WTC11 (cell line): ENCODE measurements at regions not wholly inside any gene's neighbourhood (a gene's known extent, or its start where the extent isn't known, plus 50 kb on each side); places are given as distances from the start of the nearest gene placed in this dataset.

Experiments used
- ATAC-seq: fragments of 200-7000 bp; cut with Tn5 transposase; 2 replicates; pipeline ENCODE4 v1.10.0; 2021; ENCODE audit warnings: mild to moderate bottlenecking, moderate library complexity
- CTCF ChIA-PET: fragments of 300-600 bp; sonication (Branson Sonifier 250); formaldehyde crosslinking; loops from one replicate; lab custom pipeline; 2021; ENCODE audit warnings: antibody characterized with exemption; lab: Charles Lee
- POLR2A ChIA-PET: fragments of 350-600 bp; sonication (Branson Sonifier 250); formaldehyde crosslinking; loops from one replicate; lab custom pipeline; 2021; ENCODE audit warnings: antibody characterized with exemption; lab: Charles Lee
- DNase-seq: peaks from one replicate; pipeline ENCODE4 v3.0.0; 2021; ENCODE audit warnings: low spot score
- H3K27ac Mint-ChIP-seq: 2 replicates; pipeline ENCODE4 v1.8.0; 2021; ENCODE audit warnings: mixed read lengths
- H3K27me3 Mint-ChIP-seq: 2 replicates; pipeline ENCODE4 v1.8.0; 2021; ENCODE audit warnings: low read depth, mild to moderate bottlenecking, moderate library complexity, mixed read lengths
- H3K36me3 Mint-ChIP-seq: 2 replicates; pipeline ENCODE4 v1.8.0; 2021; ENCODE audit warnings: mixed read lengths
- H3K4me1 Mint-ChIP-seq: 2 replicates; pipeline ENCODE4 v1.8.0; 2022; ENCODE audit warnings: mixed read lengths
- H3K4me3 Mint-ChIP-seq: 2 replicates; pipeline ENCODE4 v1.8.0; 2021; ENCODE audit warnings: mild to moderate bottlenecking, moderate library complexity, mixed read lengths
- H3K9me3 Mint-ChIP-seq: 2 replicates; pipeline ENCODE4 v1.8.0; 2021; ENCODE audit warnings: mixed read lengths
- E2F1 ChIP-seq: sonication (generic); formaldehyde crosslinking; IDR thresholded peaks from 2 replicates; pipeline ENCODE4 v1.8.0; 2022; ENCODE audit warnings: mild to moderate bottlenecking, missing genetic modification reagents
- ERG ChIP-seq: fragments of 250-450 bp; sonication (Bioruptor Pico); IDR thresholded peaks from 2 replicates; pipeline ENCODE4 v1.8.0; 2021; ENCODE audit warnings: mild to moderate bottlenecking
- FOXK1 ChIP-seq: sonication (generic); formaldehyde crosslinking; IDR thresholded peaks from 2 replicates; pipeline ENCODE4 v1.8.0; 2022; ENCODE audit warnings: mild to moderate bottlenecking, moderate library complexity, missing genetic modification reagents
- GABPB1 ChIP-seq: sonication (generic); formaldehyde crosslinking; IDR thresholded peaks from 2 replicates; pipeline ENCODE4 v1.8.1; 2023; ENCODE audit warnings: mild to moderate bottlenecking, missing genetic modification reagents
- HMGA2 ChIP-seq: fragments of 250-450 bp; sonication (Bioruptor Pico); IDR thresholded peaks from 2 replicates; pipeline ENCODE4 v1.4.0; 2021; ENCODE audit warnings: mild to moderate bottlenecking, moderate library complexity
- MXD4 ChIP-seq: fragments of 250-450 bp; sonication (Bioruptor Pico); IDR thresholded peaks from 2 replicates; pipeline ENCODE4 v1.8.0; 2021; ENCODE audit warnings: mild to moderate bottlenecking, moderate library complexity, borderline replicate concordance
- MYBL2 ChIP-seq: sonication (generic); formaldehyde crosslinking; IDR thresholded peaks from 2 replicates; pipeline ENCODE4 v1.8.1; 2023; ENCODE audit warnings: mild to moderate bottlenecking, moderate library complexity, missing genetic modification reagents
- USF2 ChIP-seq: sonication (generic); formaldehyde crosslinking; IDR thresholded peaks from 2 replicates; pipeline ENCODE4 v1.8.1; 2023; ENCODE audit warnings: mild to moderate bottlenecking, missing genetic modification reagents, moderate library complexity
- ZBTB43 ChIP-seq: sonication (generic); formaldehyde crosslinking; IDR thresholded peaks from 2 replicates; pipeline ENCODE4 v1.8.1; 2023; ENCODE audit warnings: mild to moderate bottlenecking, missing genetic modification reagents
- ZNF396 ChIP-seq: fragments of 250-450 bp; sonication (Bioruptor Pico); IDR thresholded peaks from 2 replicates; pipeline ENCODE4 v1.8.0; 2021; ENCODE audit warnings: mild to moderate bottlenecking, moderate library complexity, borderline replicate concordance
- ZNF671 ChIP-seq: fragments of 250-450 bp; sonication (Bioruptor Pico); IDR thresholded peaks from 2 replicates; pipeline ENCODE4 v1.8.0; 2021; ENCODE audit warnings: mild to moderate bottlenecking
- TF ChIP-seq, protein P1 (sequence below): sonication (generic); formaldehyde crosslinking; IDR thresholded peaks from 2 replicates; pipeline ENCODE4 v1.8.1; 2022; ENCODE audit warnings: mild to moderate bottlenecking, missing genetic modification reagents, moderate library complexity, borderline replicate concordance
- TF ChIP-seq, protein P2 (sequence below): sonication (generic); formaldehyde crosslinking; IDR thresholded peaks from 2 replicates; pipeline ENCODE4 v1.8.1; 2022; ENCODE audit warnings: mild to moderate bottlenecking, moderate library complexity, missing genetic modification reagents
- TF ChIP-seq, protein P3 (sequence below): sonication (generic); formaldehyde crosslinking; IDR thresholded peaks from 2 replicates; pipeline ENCODE4 v1.8.0; 2023; ENCODE audit warnings: mild to moderate bottlenecking, missing genetic modification reagents
- TF ChIP-seq, protein P4 (sequence below): fragments of 250-450 bp; sonication (Bioruptor Pico); IDR thresholded peaks from 2 replicates; pipeline ENCODE4 v2.1.2; 2022; ENCODE audit warnings: mild to moderate bottlenecking, moderate library complexity
- TF ChIP-seq, protein P5 (sequence below): fragments of 250-450 bp; sonication (Bioruptor Pico); IDR thresholded peaks from 2 replicates; pipeline ENCODE4 v1.9.0; 2021; ENCODE audit warnings: mild to moderate bottlenecking, borderline replicate concordance

- no peak for TF ChIP-seq ERG (CRISPR knock-in tag)
- TF ChIP-seq USF2 (CRISPR knock-in tag) = no peak
Measured at GRCh38 chr20:4542270-4542669, 144.0 kb upstream of the PRNP start (continued).

GRCh38 chr20:4534315-4534714, 151.9 kb upstream of the PRNP start:
- no peaks in the 10 kb centered on the region for H3K4me1 Mint-ChIP-seq
- no peak overlapping the region for H3K27ac Mint-ChIP-seq
- ChIA-PET CTCF (no interaction called here), POLR2A (no interaction called here)
- TF ChIP-seq ZNF396 (CRISPR knock-in tag) (no peak), ZNF671 (CRISPR knock-in tag) (no peak)
- peaks cover 5% of the 10 kb centered on the region; the same call in 1 of the 2 replicates for H3K9me3 Mint-ChIP-seq
- ATAC-seq (no peak), DNase-seq (no peak)
- H3K27me3 Mint-ChIP-seq = no peaks in the 10 kb centered on the region
- no peak overlapping the region for H3K4me3 Mint-ChIP-seq
- H3K36me3 Mint-ChIP-seq = no peaks in the 10 kb centered on the region

DNA sequence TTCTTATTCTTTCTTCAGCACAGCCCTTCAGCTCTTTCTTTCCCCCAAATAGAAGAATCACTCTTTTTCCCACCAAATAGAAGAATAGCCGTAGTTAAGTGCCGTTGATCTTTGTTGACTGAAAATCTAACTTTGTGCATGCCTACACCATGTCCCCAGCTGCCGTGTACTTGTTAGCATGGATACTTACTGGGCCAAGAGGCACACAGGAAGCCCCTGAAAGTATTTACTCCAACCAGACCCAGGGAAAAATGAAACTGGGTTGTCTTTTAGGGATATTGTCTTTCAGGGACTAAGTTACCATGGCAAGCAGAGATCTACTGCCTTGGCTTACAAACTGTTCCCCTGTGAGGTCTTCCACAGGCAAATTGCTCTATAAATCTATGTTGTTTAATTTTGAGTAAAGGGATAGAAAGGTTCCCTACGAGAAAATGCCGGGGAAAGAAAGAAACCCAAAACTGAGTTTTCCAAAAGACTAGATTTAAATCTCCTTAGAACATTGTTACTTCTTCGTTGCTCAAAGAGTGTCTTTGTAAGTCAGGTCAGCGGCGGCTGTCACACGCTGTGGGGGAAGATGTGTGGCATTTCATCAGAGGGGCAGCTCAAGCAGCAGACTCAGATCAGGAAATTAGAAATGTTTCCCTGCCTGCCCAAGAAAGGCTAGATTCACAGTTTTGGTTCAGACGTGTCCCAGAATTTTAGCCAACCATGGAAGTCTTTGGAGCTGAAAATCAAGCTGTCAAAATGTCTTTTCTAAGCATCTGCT, 152.7 kb upstream of the PRNP start:
- ATAC-seq (no peak), DNase-seq (no peak)
- ChIA-PET POLR2A (no interaction called here), CTCF (no interaction called here)
- no peaks in the 10 kb centered on the region for H3K36me3 Mint-ChIP-seq
- H3K9me3 Mint-ChIP-seq = peaks cover 13% of the 10 kb centered on the region; the same call in 1 of the 2 replicates
- no peaks in the 10 kb centered on the region for H3K4me1 Mint-ChIP-seq
- H3K27ac Mint-ChIP-seq = no peak overlapping the region
- H3K27me3 Mint-ChIP-seq = no peaks in the 10 kb centered on the region
- no peak overlapping the region for H3K4me3 Mint-ChIP-seq
- TF ChIP-seq MXD4 (CRISPR knock-in tag) (no peak), ZBTB43 (CRISPR knock-in tag) (no peak), GABPB1 (CRISPR knock-in tag) (no peak), HMGA2 (CRISPR knock-in tag) (no peak), FOXK1 (CRISPR knock-in tag) (no peak), E2F1 (CRISPR knock-in tag) (no peak), MYBL2 (CRISPR knock-in tag) (no peak)
- TF ChIP-seq, protein P1, sequence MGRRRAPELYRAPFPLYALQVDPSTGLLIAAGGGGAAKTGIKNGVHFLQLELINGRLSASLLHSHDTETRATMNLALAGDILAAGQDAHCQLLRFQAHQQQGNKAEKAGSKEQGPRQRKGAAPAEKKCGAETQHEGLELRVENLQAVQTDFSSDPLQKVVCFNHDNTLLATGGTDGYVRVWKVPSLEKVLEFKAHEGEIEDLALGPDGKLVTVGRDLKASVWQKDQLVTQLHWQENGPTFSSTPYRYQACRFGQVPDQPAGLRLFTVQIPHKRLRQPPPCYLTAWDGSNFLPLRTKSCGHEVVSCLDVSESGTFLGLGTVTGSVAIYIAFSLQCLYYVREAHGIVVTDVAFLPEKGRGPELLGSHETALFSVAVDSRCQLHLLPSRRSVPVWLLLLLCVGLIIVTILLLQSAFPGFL (CRISPR knock-in tag) = no peak
- TF ChIP-seq, protein P2, sequence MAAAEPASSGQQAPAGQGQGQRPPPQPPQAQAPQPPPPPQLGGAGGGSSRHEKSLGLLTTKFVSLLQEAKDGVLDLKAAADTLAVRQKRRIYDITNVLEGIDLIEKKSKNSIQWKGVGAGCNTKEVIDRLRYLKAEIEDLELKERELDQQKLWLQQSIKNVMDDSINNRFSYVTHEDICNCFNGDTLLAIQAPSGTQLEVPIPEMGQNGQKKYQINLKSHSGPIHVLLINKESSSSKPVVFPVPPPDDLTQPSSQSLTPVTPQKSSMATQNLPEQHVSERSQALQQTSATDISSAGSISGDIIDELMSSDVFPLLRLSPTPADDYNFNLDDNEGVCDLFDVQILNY = no peak
- TF ChIP-seq, protein P3, sequence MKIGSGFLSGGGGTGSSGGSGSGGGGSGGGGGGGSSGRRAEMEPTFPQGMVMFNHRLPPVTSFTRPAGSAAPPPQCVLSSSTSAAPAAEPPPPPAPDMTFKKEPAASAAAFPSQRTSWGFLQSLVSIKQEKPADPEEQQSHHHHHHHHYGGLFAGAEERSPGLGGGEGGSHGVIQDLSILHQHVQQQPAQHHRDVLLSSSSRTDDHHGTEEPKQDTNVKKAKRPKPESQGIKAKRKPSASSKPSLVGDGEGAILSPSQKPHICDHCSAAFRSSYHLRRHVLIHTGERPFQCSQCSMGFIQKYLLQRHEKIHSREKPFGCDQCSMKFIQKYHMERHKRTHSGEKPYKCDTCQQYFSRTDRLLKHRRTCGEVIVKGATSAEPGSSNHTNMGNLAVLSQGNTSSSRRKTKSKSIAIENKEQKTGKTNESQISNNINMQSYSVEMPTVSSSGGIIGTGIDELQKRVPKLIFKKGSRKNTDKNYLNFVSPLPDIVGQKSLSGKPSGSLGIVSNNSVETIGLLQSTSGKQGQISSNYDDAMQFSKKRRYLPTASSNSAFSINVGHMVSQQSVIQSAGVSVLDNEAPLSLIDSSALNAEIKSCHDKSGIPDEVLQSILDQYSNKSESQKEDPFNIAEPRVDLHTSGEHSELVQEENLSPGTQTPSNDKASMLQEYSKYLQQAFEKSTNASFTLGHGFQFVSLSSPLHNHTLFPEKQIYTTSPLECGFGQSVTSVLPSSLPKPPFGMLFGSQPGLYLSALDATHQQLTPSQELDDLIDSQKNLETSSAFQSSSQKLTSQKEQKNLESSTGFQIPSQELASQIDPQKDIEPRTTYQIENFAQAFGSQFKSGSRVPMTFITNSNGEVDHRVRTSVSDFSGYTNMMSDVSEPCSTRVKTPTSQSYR (CRISPR knock-in tag) = no peak
- TF ChIP-seq, protein P4, sequence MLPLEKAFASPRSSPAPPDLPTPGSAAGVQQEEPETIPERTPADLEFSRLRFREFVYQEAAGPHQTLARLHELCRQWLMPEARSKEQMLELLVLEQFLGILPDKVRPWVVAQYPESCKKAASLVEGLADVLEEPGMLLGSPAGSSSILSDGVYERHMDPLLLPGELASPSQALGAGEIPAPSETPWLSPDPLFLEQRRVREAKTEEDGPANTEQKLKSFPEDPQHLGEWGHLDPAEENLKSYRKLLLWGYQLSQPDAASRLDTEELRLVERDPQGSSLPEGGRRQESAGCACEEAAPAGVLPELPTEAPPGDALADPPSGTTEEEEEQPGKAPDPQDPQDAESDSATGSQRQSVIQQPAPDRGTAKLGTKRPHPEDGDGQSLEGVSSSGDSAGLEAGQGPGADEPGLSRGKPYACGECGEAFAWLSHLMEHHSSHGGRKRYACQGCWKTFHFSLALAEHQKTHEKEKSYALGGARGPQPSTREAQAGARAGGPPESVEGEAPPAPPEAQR (CRISPR knock-in tag) = no peak
- TF ChIP-seq, protein P5, sequence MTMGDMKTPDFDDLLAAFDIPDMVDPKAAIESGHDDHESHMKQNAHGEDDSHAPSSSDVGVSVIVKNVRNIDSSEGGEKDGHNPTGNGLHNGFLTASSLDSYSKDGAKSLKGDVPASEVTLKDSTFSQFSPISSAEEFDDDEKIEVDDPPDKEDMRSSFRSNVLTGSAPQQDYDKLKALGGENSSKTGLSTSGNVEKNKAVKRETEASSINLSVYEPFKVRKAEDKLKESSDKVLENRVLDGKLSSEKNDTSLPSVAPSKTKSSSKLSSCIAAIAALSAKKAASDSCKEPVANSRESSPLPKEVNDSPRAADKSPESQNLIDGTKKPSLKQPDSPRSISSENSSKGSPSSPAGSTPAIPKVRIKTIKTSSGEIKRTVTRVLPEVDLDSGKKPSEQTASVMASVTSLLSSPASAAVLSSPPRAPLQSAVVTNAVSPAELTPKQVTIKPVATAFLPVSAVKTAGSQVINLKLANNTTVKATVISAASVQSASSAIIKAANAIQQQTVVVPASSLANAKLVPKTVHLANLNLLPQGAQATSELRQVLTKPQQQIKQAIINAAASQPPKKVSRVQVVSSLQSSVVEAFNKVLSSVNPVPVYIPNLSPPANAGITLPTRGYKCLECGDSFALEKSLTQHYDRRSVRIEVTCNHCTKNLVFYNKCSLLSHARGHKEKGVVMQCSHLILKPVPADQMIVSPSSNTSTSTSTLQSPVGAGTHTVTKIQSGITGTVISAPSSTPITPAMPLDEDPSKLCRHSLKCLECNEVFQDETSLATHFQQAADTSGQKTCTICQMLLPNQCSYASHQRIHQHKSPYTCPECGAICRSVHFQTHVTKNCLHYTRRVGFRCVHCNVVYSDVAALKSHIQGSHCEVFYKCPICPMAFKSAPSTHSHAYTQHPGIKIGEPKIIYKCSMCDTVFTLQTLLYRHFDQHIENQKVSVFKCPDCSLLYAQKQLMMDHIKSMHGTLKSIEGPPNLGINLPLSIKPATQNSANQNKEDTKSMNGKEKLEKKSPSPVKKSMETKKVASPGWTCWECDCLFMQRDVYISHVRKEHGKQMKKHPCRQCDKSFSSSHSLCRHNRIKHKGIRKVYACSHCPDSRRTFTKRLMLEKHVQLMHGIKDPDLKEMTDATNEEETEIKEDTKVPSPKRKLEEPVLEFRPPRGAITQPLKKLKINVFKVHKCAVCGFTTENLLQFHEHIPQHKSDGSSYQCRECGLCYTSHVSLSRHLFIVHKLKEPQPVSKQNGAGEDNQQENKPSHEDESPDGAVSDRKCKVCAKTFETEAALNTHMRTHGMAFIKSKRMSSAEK (CRISPR knock-in tag) = no peak
